ENCODE measurements at regions not wholly inside any gene's neighbourhood (a gene's known extent, or its start where the extent isn't known, plus 50 kb on each side); places are given as distances from the start of the nearest gene placed in this dataset.

DNA sequence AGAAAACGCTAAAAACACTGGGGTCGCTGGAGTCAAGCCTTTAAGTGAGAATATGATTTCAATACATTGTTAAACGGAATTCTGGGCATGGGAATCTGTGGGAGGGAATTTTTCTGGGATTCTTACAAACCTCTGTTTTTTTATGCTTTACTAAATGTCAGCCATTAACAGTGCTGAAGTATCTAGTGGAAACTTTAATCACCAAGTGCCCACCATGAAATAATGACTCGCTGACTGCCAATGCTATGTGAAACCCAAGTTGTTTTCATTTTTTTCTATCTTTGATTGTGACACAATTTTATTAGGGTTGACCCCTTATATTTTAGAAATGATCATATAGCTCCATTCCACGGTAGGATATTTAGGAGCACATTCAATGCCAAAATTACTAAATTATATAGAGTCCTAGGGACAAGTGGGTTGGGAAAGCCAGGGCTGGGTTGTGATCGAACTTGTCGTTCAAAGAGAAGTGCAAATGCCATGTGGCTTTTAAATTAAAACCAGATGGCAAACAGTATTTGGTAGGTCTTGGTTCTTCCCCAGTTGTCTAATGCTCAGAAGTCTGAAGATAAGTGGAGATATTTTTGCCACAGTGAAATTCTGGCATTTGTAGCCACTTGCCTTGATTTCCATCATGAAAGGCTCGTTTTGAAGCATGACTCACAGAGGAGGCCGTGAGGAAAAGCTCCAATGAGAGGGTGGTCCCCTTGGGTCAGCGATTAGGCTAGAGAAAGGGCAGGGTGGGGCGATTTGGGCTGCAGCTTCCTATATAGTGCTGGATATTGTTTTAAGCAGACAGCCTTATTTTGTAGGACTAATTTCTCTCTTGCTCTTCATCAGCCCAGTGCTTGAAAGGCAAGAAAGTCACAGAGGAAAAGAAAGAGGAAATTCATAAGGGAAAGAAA lies 254.4 kb upstream of the JAG1 start:
- no peak overlapping the region for H3K4me3 ChIP-seq (ENCODE audit: low read length)
- H3K36me3 ChIP-seq (ENCODE audit: insufficient read depth, low read length): no peaks in the 10 kb centered on the region
- no peaks in the 10 kb centered on the region for H3K36me3 Mint-ChIP-seq (ENCODE audit: low read depth)
- no peaks in the 10 kb centered on the region for H3K9me3 ChIP-seq (ENCODE audit: control insufficient read depth in 1 of 2, insufficient read depth in 1 of 2, low read length in 2 of 2)
- ChIA-PET CTCF (no interaction called here), POLR2A (no interaction called here)
- no peak overlapping the region for H3K4me3 Mint-ChIP-seq
- H3K4me1 ChIP-seq (ENCODE audit: insufficient read depth, low read length): no peaks in the 10 kb centered on the region
- ATAC-seq (ENCODE audit: poor library complexity) (no peak), DNase-seq (no peak)
- no peaks in the 10 kb centered on the region for H3K4me1 Mint-ChIP-seq (ENCODE audit: low read depth)
- TF ChIP-seq, protein P1, sequence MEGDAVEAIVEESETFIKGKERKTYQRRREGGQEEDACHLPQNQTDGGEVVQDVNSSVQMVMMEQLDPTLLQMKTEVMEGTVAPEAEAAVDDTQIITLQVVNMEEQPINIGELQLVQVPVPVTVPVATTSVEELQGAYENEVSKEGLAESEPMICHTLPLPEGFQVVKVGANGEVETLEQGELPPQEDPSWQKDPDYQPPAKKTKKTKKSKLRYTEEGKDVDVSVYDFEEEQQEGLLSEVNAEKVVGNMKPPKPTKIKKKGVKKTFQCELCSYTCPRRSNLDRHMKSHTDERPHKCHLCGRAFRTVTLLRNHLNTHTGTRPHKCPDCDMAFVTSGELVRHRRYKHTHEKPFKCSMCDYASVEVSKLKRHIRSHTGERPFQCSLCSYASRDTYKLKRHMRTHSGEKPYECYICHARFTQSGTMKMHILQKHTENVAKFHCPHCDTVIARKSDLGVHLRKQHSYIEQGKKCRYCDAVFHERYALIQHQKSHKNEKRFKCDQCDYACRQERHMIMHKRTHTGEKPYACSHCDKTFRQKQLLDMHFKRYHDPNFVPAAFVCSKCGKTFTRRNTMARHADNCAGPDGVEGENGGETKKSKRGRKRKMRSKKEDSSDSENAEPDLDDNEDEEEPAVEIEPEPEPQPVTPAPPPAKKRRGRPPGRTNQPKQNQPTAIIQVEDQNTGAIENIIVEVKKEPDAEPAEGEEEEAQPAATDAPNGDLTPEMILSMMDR (IDR thresholded peaks at IDR 0.05): no peak
- intact Hi-C loops (cut with DNase I, micrococcal nuclease): no loop called here
- no peaks in the 10 kb centered on the region for H3K27me3 Mint-ChIP-seq
- H3K27ac ChIP-seq (ENCODE audit: low read depth in 1 of 2, low read length in 2 of 2): no peak overlapping the region
- no peak overlapping the region for H3K27ac Mint-ChIP-seq
- H3K27me3 ChIP-seq (ENCODE audit: control insufficient read depth in 1 of 2, insufficient read depth in 2 of 2, low read length in 2 of 2): no peaks in the 10 kb centered on the region
- H3K9me3 Mint-ChIP-seq: peaks cover 27% of the 10 kb centered on the region

- no peaks in the 10 kb centered on the region for H3K27me3 Mint-ChIP-seq
- POLR2A ChIA-PET: no interaction called here
- H3K9me3 Mint-ChIP-seq: peaks cover 27% of the 10 kb centered on the region
- DNase-seq (no peak), ATAC-seq (ENCODE audit: poor library complexity) (no peak)
- CTCF ChIA-PET: no interaction called here
- intact Hi-C loops (cut with DNase I, micrococcal nuclease): no loop called here
- no peaks in the 10 kb centered on the region for H3K36me3 ChIP-seq (ENCODE audit: insufficient read depth, low read length)
- no peaks in the 10 kb centered on the region for H3K4me1 ChIP-seq (ENCODE audit: insufficient read depth, low read length)
- H3K27ac Mint-ChIP-seq: no peak overlapping the region
- no peak overlapping the region for H3K4me3 ChIP-seq (ENCODE audit: low read length)
- H3K4me1 Mint-ChIP-seq (ENCODE audit: low read depth): no peaks in the 10 kb centered on the region
- no peak overlapping the region for H3K27ac ChIP-seq (ENCODE audit: low read depth in 1 of 2, low read length in 2 of 2)
- H3K36me3 Mint-ChIP-seq (ENCODE audit: low read depth): no peaks in the 10 kb centered on the region
- no peaks in the 10 kb centered on the region for H3K27me3 ChIP-seq (ENCODE audit: control insufficient read depth in 1 of 2, insufficient read depth in 2 of 2, low read length in 2 of 2)
- H3K9me3 ChIP-seq (ENCODE audit: control insufficient read depth in 1 of 2, insufficient read depth in 1 of 2, low read length in 2 of 2): no peaks in the 10 kb centered on the region
- TF ChIP-seq, protein P1 (IDR thresholded peaks at IDR 0.05): no peak
- H3K4me3 Mint-ChIP-seq: no peak overlapping the region
These were observed 255.1 kb upstream of the JAG1 start for GRCh38 chr20:10928841-10929421.

GRCh38 chr20:10935658-10936402 lies 262.0 kb upstream of the JAG1 start:
- H3K4me3 ChIP-seq (ENCODE audit: low read length): no peak overlapping the region
- Mint-ChIP-seq H3K27ac (no peak overlapping the region), H3K4me3 (no peak overlapping the region), H3K27me3 (no peaks in the 10 kb centered on the region), H3K4me1 (ENCODE audit: low read depth) (no peaks in the 10 kb centered on the region), H3K36me3 (ENCODE audit: low read depth) (no peaks in the 10 kb centered on the region), H3K9me3 (peaks cover 14% of the 10 kb centered on the region)
- no peaks in the 10 kb centered on the region for H3K9me3 ChIP-seq (ENCODE audit: control insufficient read depth in 1 of 2, insufficient read depth in 1 of 2, low read length in 2 of 2)
- POLR2A ChIA-PET: no interaction called here
- intact Hi-C loops (cut with DNase I, micrococcal nuclease): no loop called here
- ATAC-seq (ENCODE audit: poor library complexity) (no peak), DNase-seq (no peak)
- TF ChIP-seq, protein P1 (IDR thresholded peaks at IDR 0.05): no peak
- H3K36me3 ChIP-seq (ENCODE audit: insufficient read depth, low read length): no peaks in the 10 kb centered on the region
- no peak overlapping the region for H3K27ac ChIP-seq (ENCODE audit: low read depth in 1 of 2, low read length in 2 of 2)
- no peaks in the 10 kb centered on the region for H3K27me3 ChIP-seq (ENCODE audit: control insufficient read depth in 1 of 2, insufficient read depth in 2 of 2, low read length in 2 of 2)
- CTCF ChIA-PET: no interaction called here
- no peaks in the 10 kb centered on the region for H3K4me1 ChIP-seq (ENCODE audit: insufficient read depth, low read length)

Measured in CD4-positive, alpha-beta T cell (primary cell).